ENCODE measurements at regions not wholly inside any gene's neighbourhood (a gene's known extent, or its start where the extent isn't known, plus 50 kb on each side); places are given as distances from the start of the nearest gene placed in this dataset.

GRCh38 chr16:86085161-86085611 lies 186.2 kb downstream of the IRF8 start:
- TF ChIP-seq POLR2AphosphoS5 (IDR thresholded peaks at IDR 0.05) (no peak), CTCF (IDR thresholded peaks at IDR 0.05) (no peak)
